T-cell (primary cell): ENCODE measurements at regions not wholly inside any gene's neighbourhood (a gene's known extent, or its start where the extent isn't known, plus 50 kb on each side); places are given as distances from the start of the nearest gene placed in this dataset.

ENCODE experiments used
- ATAC-seq, 4 experiments: fragments of 200-7000 bp in 3 of 4; fragments of 150-1000 bp in 1 of 4; cut with Tn5 transposase; replicated peaks in 1 of 4; 1 replicate in 3 of 4; 2 replicates in 1 of 4; pipeline ENCODE4 v1.10.0; 2021; ENCODE audit warnings: moderate library complexity in 3 of 4, mild to moderate bottlenecking in 2 of 4, moderate number of reproducible peaks in 1 of 4
- CTCF ChIA-PET, 2 donors: fragments of 300-600 bp; sonication (Branson Sonifier 250); formaldehyde crosslinking; loops; one replicate each; lab custom pipeline; 2022; ENCODE audit warnings: antibody characterized with exemption in 2 of 2; lab: Charles Lee
- POLR2A ChIA-PET, 2 donors: fragments of 300-600 bp; sonication (Branson Sonifier 250); formaldehyde crosslinking; loops; one replicate each; lab custom pipeline; 2022; ENCODE audit warnings: antibody characterized with exemption in 2 of 2; lab: Charles Lee
- DNase-seq, 35 experiments: peaks; one replicate each; pipeline versions ENCODE4 v3.0.0 to v3.0.0-alpha.2; 2013 to 2023
- H3K27ac ChIP-seq: one replicate; pipeline ENCODE4 v1.5.1; 2013; ENCODE audit warnings: low read length
- H3K27me3 ChIP-seq, 2 experiments: replicated peaks in 1 of 2; 1 replicate in 1 of 2; 2 replicates in 1 of 2; pipeline versions ENCODE4 v1.6.1 to v1.7.0; 2013; ENCODE audit warnings: low read length in 1 of 2, mixed read lengths in 1 of 2; ENCODE audit not compliant: control insufficient read depth in 2 of 2, insufficient read depth in 2 of 2; ENCODE audit errors: extremely low read depth in 1 of 2
- H3K36me3 ChIP-seq, 2 donors: 1 replicate in 1 of 2; 2 replicates in 1 of 2; pipeline versions ENCODE4 v1.6.1 to v1.7.0; 2013; ENCODE audit warnings: low read length in 1 of 2; ENCODE audit not compliant: control insufficient read depth in 2 of 2, insufficient read depth in 1 of 2; ENCODE audit errors: extremely low read depth in 1 of 2
- H3K4me1 ChIP-seq, 2 experiments: 1 replicate in 1 of 2; 2 replicates in 1 of 2; pipeline versions ENCODE4 v1.6.1 to v1.7.0; 2013; ENCODE audit warnings: low read length in 2 of 2, mixed read lengths in 1 of 2; ENCODE audit not compliant: insufficient read depth in 2 of 2, control insufficient read depth in 1 of 2; ENCODE audit errors: extremely low read depth in 1 of 2
- H3K4me3 ChIP-seq, 2 donors: 1 replicate in 1 of 2; 2 replicates in 1 of 2; pipeline versions ENCODE4 v1.5.1 to v1.7.0; 2013; ENCODE audit warnings: mild to moderate bottlenecking in 2 of 2, low read length in 1 of 2, moderate library complexity in 1 of 2; ENCODE audit not compliant: control insufficient read depth in 1 of 2; ENCODE audit errors: extremely low read depth in 1 of 2
- H3K9me3 ChIP-seq: 2 replicates; pipeline ENCODE4 v1.7.0; 2013
- H3K27ac Mint-ChIP-seq, 2 donors: one replicate each; pipeline ENCODE4 v1.8.0; 2020 to 2021; ENCODE audit warnings: mild to moderate bottlenecking in 2 of 2, mixed read lengths in 2 of 2
- H3K27me3 Mint-ChIP-seq, 2 donors: one replicate each; pipeline ENCODE4 v1.8.0; 2021 to 2022; ENCODE audit warnings: mixed read lengths in 2 of 2
- H3K36me3 Mint-ChIP-seq: one replicate; pipeline ENCODE4 v1.8.0; 2021; ENCODE audit warnings: mixed read lengths
- H3K4me1 Mint-ChIP-seq, 3 donors: one replicate each; pipeline ENCODE4 v1.8.0; 2020 to 2022; ENCODE audit warnings: mixed read lengths in 3 of 3, mild to moderate bottlenecking in 1 of 3
- H3K4me3 Mint-ChIP-seq, 3 donors: one replicate each; pipeline ENCODE4 v1.8.0; 2020 to 2022; ENCODE audit warnings: mild to moderate bottlenecking in 3 of 3, mixed read lengths in 3 of 3, moderate library complexity in 3 of 3
- H3K9me3 Mint-ChIP-seq, 3 donors: one replicate each; pipeline ENCODE4 v1.8.0; 2020 to 2022; ENCODE audit warnings: mixed read lengths in 3 of 3
- WGBS: methylation state at CpG from one replicate; pipeline ENCODE4 v1.1.5; 2013; ENCODE audit warnings: missing lambda C conversion rate; ENCODE audit not compliant: insufficient coverage; 5-methylcytosine and 5-hydroxymethylcytosine counted together

DNA sequence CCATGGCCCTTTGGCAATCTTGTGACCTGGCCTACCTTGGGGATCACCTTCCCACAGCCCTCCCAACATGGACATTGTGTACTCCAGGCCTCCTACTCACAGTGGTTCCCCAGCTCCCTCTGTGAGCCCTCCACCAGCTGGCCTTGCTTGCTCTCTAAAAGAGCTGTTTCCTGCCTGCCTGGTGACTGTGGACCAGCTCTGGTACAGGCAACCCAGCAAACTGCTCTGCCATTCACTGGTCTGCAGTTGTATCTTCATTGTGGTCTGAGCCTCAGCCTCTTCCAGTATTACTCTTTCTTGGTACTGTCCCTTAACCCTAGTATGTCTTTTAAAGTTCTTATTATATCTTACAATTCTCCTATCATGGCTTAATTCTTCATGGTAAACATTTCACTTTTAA, 236.2 kb downstream of the KTN1 start:
- ATAC-seq (no peak), DNase-seq (no peak)
- Mint-ChIP-seq H3K27ac (no peak overlapping the region), H3K4me3 (no peak overlapping the region), H3K4me1 (peaks cover 0 to 3% (median 0%) of the 10 kb centered on the region in 3 donors), H3K27me3 (no peaks in the 10 kb centered on the region), H3K36me3 (no peaks in the 10 kb centered on the region), H3K9me3 (peaks cover 0 to 2% (median under 1%) of the 10 kb centered on the region in 3 donors)
- Histone ChIP-seq H3K27ac (no peak overlapping the region), H3K36me3 (no peaks in the 10 kb centered on the region), H3K4me3 (no peak overlapping the region), H3K9me3 (no peaks in the 10 kb centered on the region), H3K4me1 (no peaks in the 10 kb centered on the region), H3K27me3 (peaks cover 0 to 6% of the 10 kb centered on the region in 2 experiments)
- POLR2A ChIA-PET = no interaction called here
- CTCF ChIA-PET = no interaction called here

DNA sequence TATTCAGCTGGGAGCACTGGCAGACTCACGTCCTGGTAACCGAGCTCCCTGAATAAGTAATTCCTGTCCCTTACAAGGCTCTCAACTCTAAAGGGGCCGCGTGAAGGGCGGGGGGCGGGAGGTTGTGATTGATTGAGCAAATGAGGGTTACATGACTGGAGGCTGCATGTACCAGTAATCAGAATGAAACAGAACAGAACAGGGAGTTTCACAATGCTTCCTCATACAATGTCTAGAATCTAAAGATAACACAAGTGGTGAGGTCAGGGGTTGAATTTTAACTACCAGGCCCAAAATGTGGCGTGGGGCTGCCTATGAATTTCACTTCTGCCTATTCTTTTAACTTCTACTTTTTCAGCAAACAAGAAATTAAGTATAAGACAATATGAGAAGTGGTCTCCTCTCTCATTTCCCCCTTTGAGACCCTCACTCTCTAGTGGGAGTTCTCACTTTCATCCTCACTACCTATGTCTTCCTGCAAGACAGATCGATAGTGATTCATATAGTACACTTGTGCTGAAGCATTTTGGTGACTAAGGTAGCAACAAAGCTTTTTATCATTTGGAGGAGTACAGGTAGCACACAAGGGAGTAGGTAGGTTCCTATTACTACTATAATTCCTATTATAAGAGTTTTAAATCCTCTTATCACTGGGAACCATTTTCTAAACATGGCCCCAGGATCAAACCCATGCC, 239.8 kb downstream of the KTN1 start:
- no peaks in the 10 kb centered on the region for H3K4me1 Mint-ChIP-seq
- H3K9me3 ChIP-seq = no peaks in the 10 kb centered on the region
- H3K27ac Mint-ChIP-seq = no peak overlapping the region
- no peaks in the 10 kb centered on the region for H3K36me3 Mint-ChIP-seq
- H3K27ac ChIP-seq = no peak overlapping the region
- H3K36me3 ChIP-seq = no peaks in the 10 kb centered on the region
- H3K4me3 Mint-ChIP-seq = no peak overlapping the region
- no peak overlapping the region for H3K4me3 ChIP-seq
- H3K9me3 Mint-ChIP-seq = peaks cover 0 to 5% (median 0%) of the 10 kb centered on the region in 3 donors
- WGBS = no CpG with 5 or more reads among the region's 8 CpGs
- ATAC-seq = no peak
- no peak for DNase-seq
- peaks cover 4 to 6% of the 10 kb centered on the region in 2 donors for H3K27me3 Mint-ChIP-seq
- no peaks in the 10 kb centered on the region for H3K4me1 ChIP-seq
- ChIA-PET CTCF (no interaction called here), POLR2A (no interaction called here)
- H3K27me3 ChIP-seq = peaks cover 0 to 6% of the 10 kb centered on the region in 2 experiments

- no peak overlapping the region for H3K4me3 Mint-ChIP-seq
- no peaks in the 10 kb centered on the region for H3K4me1 Mint-ChIP-seq
- ChIA-PET CTCF (no interaction called here), POLR2A (no interaction called here)
- Histone ChIP-seq H3K36me3 (no peaks in the 10 kb centered on the region), H3K27me3 (peaks cover 0 to 6% of the 10 kb centered on the region in 2 experiments), H3K27ac (no peak overlapping the region), H3K4me3 (no peak overlapping the region), H3K9me3 (no peaks in the 10 kb centered on the region), H3K4me1 (no peaks in the 10 kb centered on the region)
- H3K27ac Mint-ChIP-seq = no peak overlapping the region
- 75% methylated on average over 2 of the region's 2 CpGs for WGBS
- H3K36me3 Mint-ChIP-seq = no peaks in the 10 kb centered on the region
- peaks cover 0 to 5% (median 0%) of the 10 kb centered on the region in 3 donors for H3K9me3 Mint-ChIP-seq
- DNase-seq (no peak), ATAC-seq (no peak)
- peaks cover 11 to 15% of the 10 kb centered on the region in 2 donors for H3K27me3 Mint-ChIP-seq
Measured at GRCh38 chr14:55822906-55823305, 242.9 kb downstream of the KTN1 start.

- Histone ChIP-seq H3K4me1 (no peaks in the 10 kb centered on the region), H3K27me3 (no peaks in the 10 kb centered on the region), H3K4me3 (no peak overlapping the region), H3K9me3 (no peaks in the 10 kb centered on the region), H3K27ac (no peak overlapping the region), H3K36me3 (no peaks in the 10 kb centered on the region)
- Mint-ChIP-seq H3K36me3 (no peaks in the 10 kb centered on the region), H3K27ac (no peak overlapping the region), H3K4me3 (no peak overlapping the region), H3K4me1 (no peaks in the 10 kb centered on the region), H3K9me3 (no peaks in the 10 kb centered on the region), H3K27me3 (peaks cover 0 to 5% of the 10 kb centered on the region in 2 donors)
- WGBS = 100% methylated on average over 1 of the region's 3 CpGs
- POLR2A ChIA-PET = no interaction called here
- CTCF ChIA-PET = no interaction called here
- DNase-seq (no peak), ATAC-seq (no peak)
Measured at GRCh38 chr14:55832122-55832911, 252.3 kb downstream of the KTN1 start.

GRCh38 chr14:55832974-55833373, 253.0 kb downstream of the KTN1 start:
- no peak for ATAC-seq
- DNase-seq = no peak
- no peak overlapping the region for H3K27ac ChIP-seq
- CTCF ChIA-PET = no interaction called here
- H3K27me3 ChIP-seq = no peaks in the 10 kb centered on the region
- no peak overlapping the region for H3K27ac Mint-ChIP-seq
- H3K4me3 ChIP-seq = no peak overlapping the region
- no peaks in the 10 kb centered on the region for H3K4me1 Mint-ChIP-seq
- H3K36me3 Mint-ChIP-seq = no peaks in the 10 kb centered on the region
- peaks cover 0 to 4% of the 10 kb centered on the region in 2 donors for H3K27me3 Mint-ChIP-seq
- WGBS = no CpG with 5 or more reads among the region's 1 CpG
- no peaks in the 10 kb centered on the region for H3K36me3 ChIP-seq
- H3K4me1 ChIP-seq = no peaks in the 10 kb centered on the region
- H3K9me3 ChIP-seq = no peaks in the 10 kb centered on the region
- no peaks in the 10 kb centered on the region for H3K9me3 Mint-ChIP-seq
- POLR2A ChIA-PET = no interaction called here
- H3K4me3 Mint-ChIP-seq = no peak overlapping the region

- Histone ChIP-seq H3K9me3 (no peaks in the 10 kb centered on the region), H3K4me3 (no peak overlapping the region), H3K4me1 (no peaks in the 10 kb centered on the region), H3K27me3 (no peaks in the 10 kb centered on the region), H3K36me3 (no peaks in the 10 kb centered on the region), H3K27ac (no peak overlapping the region)
- no CpG with 5 or more reads among the region's 2 CpGs for WGBS
- ChIA-PET CTCF (no interaction called here), POLR2A (no interaction called here)
- H3K27me3 Mint-ChIP-seq = peaks cover 0 to 3% of the 10 kb centered on the region in 2 donors
- H3K4me3 Mint-ChIP-seq = no peak overlapping the region
- ATAC-seq = no peak
- DNase-seq = no peak
- H3K4me1 Mint-ChIP-seq = no peaks in the 10 kb centered on the region
- no peaks in the 10 kb centered on the region for H3K9me3 Mint-ChIP-seq
- H3K36me3 Mint-ChIP-seq = no peaks in the 10 kb centered on the region
- H3K27ac Mint-ChIP-seq = no peak overlapping the region
Measured at GRCh38 chr14:55834390-55834789, 254.4 kb downstream of the KTN1 start.
